ENCODE measurements at regions not wholly inside any gene's neighbourhood (a gene's known extent, or its start where the extent isn't known, plus 50 kb on each side); places are given as distances from the start of the nearest gene placed in this dataset.
"Not testable (repeated sequence)": the region's sequence is repeated elsewhere in the genome, so short reads cannot be mapped to it uniquely, and the experiment has no call there.

- TF ChIP-seq MYC (IDR thresholded peaks at IDR 0.05; ENCODE audit: low read depth, low read length); CTCF (IDR thresholded peaks at IDR 0.05; ENCODE audit: low read depth, low read length); POLR2A (IDR thresholded peaks at IDR 0.05; ENCODE audit: extremely low read depth, insufficient read length): not testable (repeated sequence)
These were observed 97.7 kb downstream of the GPRASP3 start for GRCh38 chrX:102818269-102818668.

Data from NB4 (cell line).